Peyer's patch (tissue), 4 donors: ENCODE measurements at regions not wholly inside any gene's neighbourhood (a gene's known extent, or its start where the extent isn't known, plus 50 kb on each side); places are given as distances from the start of the nearest gene placed in this dataset.

Experiments
- POLR2A ChIP-seq, 2 donors: fragments of 450-650 bp; IDR thresholded peaks; one replicate each; pipeline ENCODE4 v1.5.1; 2017; ENCODE audit warnings: antibody characterized with exemption in 2 of 2, mild to moderate bottlenecking in 2 of 2, moderate library complexity in 2 of 2
- TF ChIP-seq, protein P1 (sequence below), 6 experiments: fragments of 450-650 bp in 4 of 6; fragments of 200-600 bp in 2 of 6; sonication (generic) in 1 of 6; IDR thresholded peaks; one replicate each; pipeline ENCODE4 v1.5.1; 2017 to 2019; ENCODE audit warnings: antibody characterized with exemption in 6 of 6, mild to moderate bottlenecking in 3 of 6, moderate library complexity in 1 of 6

DNA sequence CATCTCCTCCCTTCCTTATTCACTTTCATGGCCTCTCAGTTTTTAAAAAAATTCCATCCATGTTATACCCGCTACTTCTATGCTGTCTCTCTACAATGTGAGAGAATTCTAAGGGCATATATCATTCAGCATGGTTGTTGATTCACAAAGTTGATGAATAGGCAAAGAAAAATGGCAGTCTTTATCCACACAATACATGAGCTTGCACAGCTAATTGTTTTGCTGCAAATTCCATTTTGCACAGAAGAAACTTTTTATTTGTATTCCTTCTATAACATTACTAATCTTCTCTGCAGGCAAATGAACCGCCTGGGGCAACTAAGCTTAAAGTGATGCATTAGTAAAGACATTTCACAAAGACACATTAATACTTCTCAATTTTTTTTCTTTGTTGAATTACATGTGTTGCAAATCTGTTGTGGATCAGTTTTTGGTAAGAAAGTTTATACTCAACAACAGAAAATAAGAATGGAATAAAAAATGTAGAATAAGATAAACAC, 196.9 kb downstream of the LIG4 start:
- TF ChIP-seq, protein P1, sequence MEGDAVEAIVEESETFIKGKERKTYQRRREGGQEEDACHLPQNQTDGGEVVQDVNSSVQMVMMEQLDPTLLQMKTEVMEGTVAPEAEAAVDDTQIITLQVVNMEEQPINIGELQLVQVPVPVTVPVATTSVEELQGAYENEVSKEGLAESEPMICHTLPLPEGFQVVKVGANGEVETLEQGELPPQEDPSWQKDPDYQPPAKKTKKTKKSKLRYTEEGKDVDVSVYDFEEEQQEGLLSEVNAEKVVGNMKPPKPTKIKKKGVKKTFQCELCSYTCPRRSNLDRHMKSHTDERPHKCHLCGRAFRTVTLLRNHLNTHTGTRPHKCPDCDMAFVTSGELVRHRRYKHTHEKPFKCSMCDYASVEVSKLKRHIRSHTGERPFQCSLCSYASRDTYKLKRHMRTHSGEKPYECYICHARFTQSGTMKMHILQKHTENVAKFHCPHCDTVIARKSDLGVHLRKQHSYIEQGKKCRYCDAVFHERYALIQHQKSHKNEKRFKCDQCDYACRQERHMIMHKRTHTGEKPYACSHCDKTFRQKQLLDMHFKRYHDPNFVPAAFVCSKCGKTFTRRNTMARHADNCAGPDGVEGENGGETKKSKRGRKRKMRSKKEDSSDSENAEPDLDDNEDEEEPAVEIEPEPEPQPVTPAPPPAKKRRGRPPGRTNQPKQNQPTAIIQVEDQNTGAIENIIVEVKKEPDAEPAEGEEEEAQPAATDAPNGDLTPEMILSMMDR (IDR thresholded peaks at IDR 0.05) = no peak
- no peak for TF ChIP-seq POLR2A (IDR thresholded peaks at IDR 0.05)
